ENCODE measurements at regions not wholly inside any gene's neighbourhood (a gene's known extent, or its start where the extent isn't known, plus 50 kb on each side); places are given as distances from the start of the nearest gene placed in this dataset.

DNA sequence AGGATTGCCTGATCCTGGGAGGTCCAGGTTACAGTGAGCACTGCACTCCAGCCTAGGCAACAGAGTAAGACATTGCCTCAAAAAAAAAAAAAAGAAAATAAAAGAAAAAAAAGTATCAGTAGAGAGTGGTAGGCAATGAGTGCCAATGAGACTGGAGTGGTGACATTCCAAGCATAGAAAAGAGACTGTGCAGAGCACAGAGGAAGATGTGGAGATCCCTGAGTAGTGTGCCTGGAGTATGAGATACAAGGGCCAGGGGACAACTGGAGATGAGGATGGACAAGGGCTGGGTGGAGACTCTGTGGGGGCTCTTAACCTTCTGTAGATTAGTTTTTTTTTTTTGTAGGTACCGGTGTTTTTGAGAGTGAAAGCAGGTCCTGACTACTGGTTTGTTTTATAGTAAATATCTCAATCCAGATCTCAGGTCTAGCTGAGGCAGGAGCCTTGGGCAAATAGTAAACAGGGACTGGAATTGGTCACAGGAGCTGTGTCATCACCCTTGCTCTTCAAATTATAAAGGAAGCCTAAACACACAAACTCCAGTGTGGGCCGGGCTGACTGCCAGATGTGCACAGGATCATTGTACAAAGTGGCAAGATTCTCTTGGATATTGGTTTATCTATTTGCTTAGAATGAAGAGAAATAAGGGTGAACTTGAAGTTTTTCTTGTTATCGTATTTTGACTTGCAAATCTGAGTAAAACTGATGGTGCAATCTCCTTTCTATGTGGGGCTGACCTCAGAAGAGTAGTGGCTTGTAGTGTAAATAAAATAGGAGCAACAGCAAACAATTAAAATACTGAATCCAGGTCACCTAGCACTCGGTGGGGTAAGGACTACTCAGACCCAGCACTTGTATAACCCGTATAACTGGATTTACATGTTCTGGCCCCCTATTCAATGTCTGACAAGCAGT, 144.9 kb downstream of the SOX4 start:
- H3K4me3 Mint-ChIP-seq, result peak overlapping the region; percentile 71
- no peaks in the 10 kb centered on the region for H3K9me3 Mint-ChIP-seq
- TF ChIP-seq CTCF (conservative IDR thresholded peaks at IDR 0.05), result no peak
- H3K4me1 Mint-ChIP-seq (ENCODE audit: unreplicated experiment), result peaks cover 71% of the 10 kb centered on the region
- DNase-seq (ENCODE audit: extremely low spot score, unreplicated experiment), result no peak
- no peaks in the 10 kb centered on the region for H3K27me3 Mint-ChIP-seq
- peak overlapping the region; percentile 88 for H3K27ac Mint-ChIP-seq
- H3K36me3 Mint-ChIP-seq, result peaks cover 5% of the 10 kb centered on the region

GRCh38 chr6:21739241-21739640, 145.7 kb downstream of the SOX4 start:
- no peak for DNase-seq (ENCODE audit: extremely low spot score, unreplicated experiment)
- TF ChIP-seq CTCF (conservative IDR thresholded peaks at IDR 0.05), result no peak
- peak overlapping the region; percentile 51 for H3K4me3 Mint-ChIP-seq
- no peaks in the 10 kb centered on the region for H3K9me3 Mint-ChIP-seq
- H3K27me3 Mint-ChIP-seq, result no peaks in the 10 kb centered on the region
- H3K4me1 Mint-ChIP-seq (ENCODE audit: unreplicated experiment), result peaks cover 63% of the 10 kb centered on the region
- peaks cover 3% of the 10 kb centered on the region for H3K36me3 Mint-ChIP-seq
- peak overlapping the region; percentile 67 for H3K27ac Mint-ChIP-seq

DNA sequence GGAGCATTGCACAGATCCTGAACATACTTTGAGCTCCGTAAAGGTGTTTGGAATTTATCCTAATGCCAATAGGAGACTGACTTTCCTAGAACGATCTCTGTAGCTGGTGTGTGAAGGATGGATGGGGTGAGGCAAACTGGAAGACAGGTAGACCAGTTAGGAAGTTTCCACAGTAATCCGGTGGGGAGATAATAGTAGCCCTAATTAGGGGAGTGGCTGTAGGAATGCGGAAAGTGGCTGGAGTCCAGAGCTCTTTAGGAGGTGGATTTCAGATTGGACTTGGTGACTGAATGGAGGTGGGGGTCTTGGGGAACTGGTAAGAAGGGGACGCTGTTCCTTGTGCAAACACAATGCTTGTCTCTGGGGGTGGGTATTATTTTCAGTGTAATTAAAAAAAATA, 146.3 kb downstream of the SOX4 start:
- peaks cover 60% of the 10 kb centered on the region for H3K4me1 Mint-ChIP-seq (ENCODE audit: unreplicated experiment)
- peak overlapping the region; percentile 67 for H3K27ac Mint-ChIP-seq
- peak overlapping the region; percentile 51 for H3K4me3 Mint-ChIP-seq
- no peaks in the 10 kb centered on the region for H3K27me3 Mint-ChIP-seq
- TF ChIP-seq CTCF (conservative IDR thresholded peaks at IDR 0.05), result no peak
- no peak for DNase-seq (ENCODE audit: extremely low spot score, unreplicated experiment)
- H3K9me3 Mint-ChIP-seq, result no peaks in the 10 kb centered on the region
- peaks cover 1% of the 10 kb centered on the region for H3K36me3 Mint-ChIP-seq

DNA sequence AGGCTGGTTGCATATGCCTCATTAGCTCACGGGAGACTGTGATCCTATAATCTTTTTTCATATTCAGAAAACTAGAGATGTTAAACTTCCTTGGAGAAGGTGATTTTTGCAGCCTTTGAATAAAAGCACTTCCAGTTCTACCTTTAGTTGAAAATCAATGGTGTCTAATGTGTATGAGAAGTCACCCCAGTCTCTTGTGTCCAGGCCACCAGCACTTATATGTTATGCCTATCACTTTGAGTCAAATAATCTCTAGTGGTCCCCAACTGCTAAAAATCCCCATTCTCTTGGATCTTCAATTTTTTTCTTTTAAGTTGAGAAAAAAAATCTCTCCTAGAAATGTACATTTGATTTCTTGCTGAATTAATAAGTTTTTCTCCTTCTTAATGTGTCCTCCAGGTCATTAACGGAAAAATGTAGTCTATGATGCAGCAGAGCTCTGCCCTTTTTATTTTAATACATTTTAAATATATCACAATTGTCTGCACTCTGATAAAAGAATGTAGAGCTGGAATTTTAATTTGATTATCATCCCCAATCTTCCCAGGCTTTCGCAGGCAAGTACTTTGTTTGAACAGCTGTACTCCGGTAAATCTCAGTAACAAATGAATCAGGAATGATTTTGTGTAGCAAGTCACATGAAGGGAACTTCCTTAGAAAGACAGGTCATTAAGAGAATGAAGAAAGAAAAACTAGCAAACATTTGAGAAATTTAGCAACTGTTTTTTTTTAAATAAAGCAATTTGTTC, 147.0 kb downstream of the SOX4 start:
- H3K27ac Mint-ChIP-seq, result peak overlapping the region; percentile 67
- no peak for DNase-seq (ENCODE audit: extremely low spot score, unreplicated experiment)
- H3K27me3 Mint-ChIP-seq, result no peaks in the 10 kb centered on the region
- peaks cover 60% of the 10 kb centered on the region for H3K4me1 Mint-ChIP-seq (ENCODE audit: unreplicated experiment)
- peaks cover 4% of the 10 kb centered on the region for H3K36me3 Mint-ChIP-seq
- peak overlapping the region; percentile 29 for H3K4me3 Mint-ChIP-seq
- no peak for TF ChIP-seq CTCF (conservative IDR thresholded peaks at IDR 0.05)
- H3K9me3 Mint-ChIP-seq, result no peaks in the 10 kb centered on the region

DNA sequence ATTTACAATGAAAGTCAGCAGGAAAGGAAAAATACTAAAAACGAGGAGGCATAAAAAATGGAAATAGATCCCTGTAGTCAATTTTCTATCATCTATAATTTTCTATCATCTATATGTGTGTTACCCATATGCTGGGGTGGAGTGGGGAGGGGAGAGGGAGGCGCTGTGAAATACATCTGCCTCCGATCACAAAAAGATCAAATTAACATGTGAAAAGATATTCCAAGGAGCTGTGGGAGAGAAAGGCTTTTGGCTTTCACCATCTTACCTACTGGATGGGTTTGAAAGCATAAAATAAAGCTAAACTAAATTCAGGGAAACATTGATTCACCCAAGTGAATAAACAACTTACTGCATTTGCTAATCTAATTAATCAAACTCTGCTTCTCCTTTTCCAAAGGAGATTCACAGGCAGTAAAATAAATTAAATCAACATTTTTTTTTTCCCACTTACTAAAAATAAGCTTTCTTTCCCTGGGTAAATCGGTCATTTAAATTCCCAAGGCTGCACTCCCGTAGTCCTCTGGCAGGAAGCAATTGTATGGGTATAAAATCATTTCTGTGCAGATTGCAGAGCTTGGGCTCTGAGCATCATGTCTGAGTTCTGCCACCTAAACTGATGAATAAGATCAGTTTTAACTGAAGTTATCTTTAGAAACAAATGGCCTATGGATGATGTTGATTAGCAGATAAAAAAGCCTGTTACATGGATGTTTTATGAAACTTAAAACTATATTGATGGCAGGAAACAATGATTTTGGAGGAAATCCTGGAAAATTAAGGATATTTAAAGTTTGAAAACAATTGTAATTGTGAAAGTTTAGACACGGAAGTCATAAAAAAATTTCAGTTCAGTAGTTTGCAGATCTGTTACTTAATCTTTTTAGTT, 147.9 kb downstream of the SOX4 start:
- Mint-ChIP-seq H3K27ac (peak overlapping the region; percentile 12), H3K9me3 (no peaks in the 10 kb centered on the region), H3K27me3 (no peaks in the 10 kb centered on the region), H3K4me1 (ENCODE audit: unreplicated experiment) (peaks cover 55% of the 10 kb centered on the region), H3K4me3 (peak overlapping the region; percentile 75), H3K36me3 (peaks cover 4% of the 10 kb centered on the region)
- no peak for DNase-seq (ENCODE audit: extremely low spot score, unreplicated experiment)
- no peak for TF ChIP-seq CTCF (conservative IDR thresholded peaks at IDR 0.05)

Measured in type B pancreatic cell (in vitro differentiated cells).